Left ventricle myocardium superior (tissue), 1 donor: ENCODE measurements at regions not wholly inside any gene's neighbourhood (a gene's known extent, or its start where the extent isn't known, plus 50 kb on each side); places are given as distances from the start of the nearest gene placed in this dataset.

Experiments used
- ATAC-seq: fragments of 200-7000 bp; cut with Tn5 transposase; one replicate; pipeline ENCODE4 v1.9.1; 2020; ENCODE audit warnings: mild to moderate bottlenecking, moderate library complexity
- DNase-seq: peaks from one replicate; pipeline ENCODE4 v3.0.0-alpha.2; 2020
- intact Hi-C: fragments of 100-400 bp; cut with micrococcal nuclease; formaldehyde crosslinking; loops from one replicate; pipeline ENCODE4 v1.11.0; 2022
- donor health status: DM: no; HTN: yes; CAD: no; lungs with severe emphysema.

GRCh38 chr13:79011179-79011578 lies 352.2 kb upstream of the OBI1 start:
- intact Hi-C loops = no loop called here
- no peak for ATAC-seq
- DNase-seq = no peak

GRCh38 chr13:79003989-79004898 lies 345.3 kb upstream of the OBI1 start:
- intact Hi-C loops = no loop called here
- ATAC-seq = no peak
- DNase-seq = no peak

GRCh38 chr13:78999494-78999893 lies 340.5 kb upstream of the OBI1 start:
- DNase-seq (no peak), ATAC-seq (no peak)
- intact Hi-C loops = no loop called here

GRCh38 chr13:78998630-78999315 lies 339.8 kb upstream of the OBI1 start:
- intact Hi-C loops = no loop called here
- ATAC-seq (no peak), DNase-seq (no peak)

GRCh38 chr13:78997902-78998629 lies 339.1 kb upstream of the OBI1 start:
- intact Hi-C loops = no loop called here
- no peak for ATAC-seq

GRCh38 chr13:78993792-78994191 lies 334.8 kb upstream of the OBI1 start:
- no peak for ATAC-seq
- intact Hi-C loops = no loop called here

More at GRCh38 chr13:78997902-78998629, 339.1 kb upstream of the OBI1 start:
- no peak for DNase-seq

GRCh38 chr13:78981913-78982312 lies 323.0 kb upstream of the OBI1 start:
- ATAC-seq (no peak), DNase-seq (no peak)
- intact Hi-C loops = no loop called here

More at GRCh38 chr13:78993792-78994191, 334.8 kb upstream of the OBI1 start:
- DNase-seq = no peak

- ATAC-seq (no peak), DNase-seq (no peak)
- intact Hi-C loops = loop anchor here (5.0 kb wide), 1 partner anchor 842 kb away; no protein-coding TSS in a partner anchor
Measured at GRCh38 chr13:78979349-78979748, 320.4 kb upstream of the OBI1 start.

GRCh38 chr13:78978381-78978998 lies 319.5 kb upstream of the OBI1 start:
- ATAC-seq (no peak), DNase-seq (no peak)
- intact Hi-C loops = loop anchor here (5.0 kb wide), 1 partner anchor 841 kb away; no protein-coding TSS in a partner anchor

GRCh38 chr13:78977311-78977710 lies 318.4 kb upstream of the OBI1 start:
- intact Hi-C loops = loop anchor here (5.0 kb wide), 1 partner anchor 840 kb away; no protein-coding TSS in a partner anchor
- ATAC-seq (no peak), DNase-seq (no peak)

- ATAC-seq (no peak), DNase-seq (no peak)
- intact Hi-C loops = loop anchor here (5.0 kb wide), 1 partner anchor 839 kb away; no protein-coding TSS in a partner anchor
Measured at GRCh38 chr13:78976696-78977095, 317.7 kb upstream of the OBI1 start.

GRCh38 chr13:78972561-78972960 lies 313.6 kb upstream of the OBI1 start:
- no peak for DNase-seq
- intact Hi-C loops = no loop called here
- ATAC-seq = no peak

- no peak for ATAC-seq
- intact Hi-C loops = no loop called here
- no peak for DNase-seq
Measured at GRCh38 chr13:78971355-78972025, 312.5 kb upstream of the OBI1 start.

GRCh38 chr13:78960881-78961280 lies 301.9 kb upstream of the OBI1 start:
- no peak for ATAC-seq
- intact Hi-C loops = no loop called here

GRCh38 chr13:78958006-78958405 lies 299.1 kb upstream of the OBI1 start:
- no peak for DNase-seq
- intact Hi-C loops = no loop called here
- no peak for ATAC-seq

More at GRCh38 chr13:78960881-78961280, 301.9 kb upstream of the OBI1 start:
- DNase-seq = no peak

GRCh38 chr13:78940455-78941130 lies 281.6 kb upstream of the OBI1 start:
- DNase-seq = no peak
- ATAC-seq = no peak
- intact Hi-C loops = no loop called here

- DNase-seq (no peak), ATAC-seq (no peak)
- intact Hi-C loops = no loop called here
Measured at GRCh38 chr13:78934336-78934735, 275.4 kb upstream of the OBI1 start.

GRCh38 chr13:78915015-78915414 lies 256.1 kb upstream of the OBI1 start:
- DNase-seq (no peak), ATAC-seq (no peak)
- intact Hi-C loops = no loop called here
